ENCODE measurements at regions not wholly inside any gene's neighbourhood (a gene's known extent, or its start where the extent isn't known, plus 50 kb on each side); places are given as distances from the start of the nearest gene placed in this dataset.
"Not testable (repeated sequence)": the region's sequence is repeated elsewhere in the genome, so short reads cannot be mapped to it uniquely, and the experiment has no call there.

DNA sequence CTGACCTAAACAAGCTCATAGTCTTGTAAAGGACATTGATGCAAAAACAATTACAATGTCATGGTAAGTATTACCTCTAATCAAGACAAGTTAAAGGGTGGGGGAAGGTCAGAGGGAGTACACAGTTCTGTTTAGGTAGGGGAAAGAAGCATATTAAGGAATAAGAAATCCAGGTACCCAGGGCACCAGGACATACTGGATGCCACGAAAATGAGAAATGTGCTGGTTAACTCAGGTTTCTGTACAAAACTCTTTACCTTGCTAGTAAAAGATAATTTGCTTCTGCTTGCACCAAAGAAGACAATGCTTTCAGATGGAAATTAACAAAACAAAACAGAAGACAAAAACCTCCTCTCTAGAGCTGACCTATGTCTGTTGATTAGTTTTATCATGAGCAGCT, 70.7 kb upstream of the MED13 start:
- Mint-ChIP-seq H3K4me1 (no peaks in the 10 kb centered on the region), H3K36me3 (peaks cover under 1% of the 10 kb centered on the region), H3K27me3 (peaks cover 31% of the 10 kb centered on the region), H3K9me3 (no peaks in the 10 kb centered on the region), H3K27ac (no peak overlapping the region), H3K4me3 (no peak overlapping the region)
- POLR2A ChIA-PET, result no interaction called here
- no peak for ATAC-seq (ENCODE audit: low read depth)
- DNase-seq, result no peak

DNA sequence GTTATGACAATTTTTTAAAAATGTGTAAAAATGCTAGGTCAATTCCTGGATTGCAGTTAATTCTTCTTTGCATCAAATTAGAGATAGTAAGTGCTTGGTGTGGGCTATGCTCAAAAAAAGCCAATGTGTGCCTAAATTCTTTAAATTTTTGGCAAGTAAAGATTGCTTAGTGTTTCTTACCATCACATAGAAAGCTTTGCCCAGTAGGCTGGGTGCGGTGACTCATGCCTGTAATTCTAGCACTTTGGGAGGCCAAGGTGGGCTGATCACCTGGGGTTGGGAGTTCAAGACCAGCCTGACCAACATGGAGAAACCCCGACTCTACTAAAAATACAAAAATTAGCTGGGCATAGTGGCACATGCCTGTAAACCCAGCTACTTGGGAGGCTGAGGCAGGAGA, 70.0 kb upstream of the MED13 start:
- H3K9me3 Mint-ChIP-seq; H3K4me1 Mint-ChIP-seq; H3K27ac Mint-ChIP-seq; ATAC-seq (ENCODE audit: low read depth); DNase-seq; POLR2A ChIA-PET; H3K36me3 Mint-ChIP-seq; H3K4me3 Mint-ChIP-seq: not testable (repeated sequence)
- H3K27me3 Mint-ChIP-seq, result peaks cover 28% of the 10 kb centered on the region

DNA sequence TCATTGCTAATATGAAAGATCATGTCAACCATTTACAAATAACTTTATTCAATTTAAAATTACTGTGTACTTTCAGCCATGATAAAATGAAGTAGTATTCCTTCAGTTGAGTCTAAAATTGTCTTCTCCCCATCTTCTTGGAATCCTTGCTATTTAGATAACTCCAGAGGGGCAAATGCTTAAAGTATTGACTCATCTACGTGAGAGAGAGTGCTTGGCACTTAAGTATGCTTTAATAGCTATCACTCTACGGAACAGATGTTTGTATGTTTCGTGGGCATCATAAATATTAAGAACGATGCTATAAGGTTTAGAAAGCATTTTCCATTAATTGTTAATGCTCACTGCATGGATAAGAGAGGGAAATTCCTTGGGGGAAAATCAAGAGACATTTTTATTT, 69.3 kb upstream of the MED13 start:
- no peak for ATAC-seq (ENCODE audit: low read depth)
- no peaks in the 10 kb centered on the region for H3K4me1 Mint-ChIP-seq
- H3K4me3 Mint-ChIP-seq, result no peak overlapping the region
- H3K27ac Mint-ChIP-seq, result no peak overlapping the region
- no peaks in the 10 kb centered on the region for H3K9me3 Mint-ChIP-seq
- peaks cover 27% of the 10 kb centered on the region for H3K27me3 Mint-ChIP-seq
- DNase-seq, result no peak
- POLR2A ChIA-PET, result no interaction called here
- no peaks in the 10 kb centered on the region for H3K36me3 Mint-ChIP-seq

DNA sequence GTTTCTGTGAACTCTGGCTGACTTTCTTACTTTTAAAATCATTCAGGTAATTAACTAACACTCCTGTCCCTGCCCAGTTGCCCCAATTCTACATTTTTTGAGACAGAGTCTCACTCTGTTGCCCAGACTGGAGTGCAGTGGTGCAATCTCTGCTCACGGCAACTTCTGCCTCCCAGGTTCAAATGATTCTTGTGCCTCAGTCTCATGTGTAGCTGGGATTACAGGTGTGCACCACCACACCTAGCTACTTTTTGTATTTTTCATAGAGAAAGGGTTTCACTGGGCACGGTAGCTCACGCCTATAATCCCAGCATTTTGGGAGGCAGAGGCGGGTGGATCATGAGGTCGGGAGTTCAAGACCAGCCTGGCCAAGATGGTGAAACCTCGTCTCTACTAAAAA, 66.2 kb upstream of the MED13 start:
- H3K4me3 Mint-ChIP-seq, result not testable (repeated sequence)

DNA sequence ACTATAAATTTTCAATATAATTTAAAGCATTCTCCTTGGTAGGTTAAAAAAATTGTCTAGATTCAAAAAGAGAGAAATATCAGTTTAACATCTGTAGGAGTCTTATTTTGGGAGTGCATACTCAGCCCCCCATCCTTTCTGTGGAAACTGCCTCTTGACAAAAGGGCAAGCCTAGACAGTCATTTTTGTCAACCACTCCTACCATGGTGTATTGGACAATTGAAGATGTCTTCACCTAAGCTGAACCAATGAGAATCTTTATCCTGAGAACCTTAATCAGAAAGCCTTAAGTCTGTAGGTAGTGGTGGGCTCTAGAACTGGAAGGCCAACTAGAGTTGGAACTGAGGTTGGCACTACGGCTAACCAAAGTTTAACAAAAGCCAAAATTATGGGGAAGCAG, 65.7 kb upstream of the MED13 start:
- Mint-ChIP-seq H3K4me1 (peaks cover 6% of the 10 kb centered on the region), H3K36me3 (no peaks in the 10 kb centered on the region), H3K9me3 (no peaks in the 10 kb centered on the region), H3K27ac (no peak overlapping the region), H3K27me3 (peaks cover 16% of the 10 kb centered on the region), H3K4me3 (no peak overlapping the region)
- ATAC-seq (ENCODE audit: low read depth) (no peak), DNase-seq (no peak)
- POLR2A ChIA-PET, result no interaction called here

More for the DNA sequence above, 66.2 kb upstream of the MED13 start:
- H3K27ac Mint-ChIP-seq; H3K36me3 Mint-ChIP-seq; POLR2A ChIA-PET; H3K4me1 Mint-ChIP-seq; ATAC-seq (ENCODE audit: low read depth); H3K9me3 Mint-ChIP-seq; DNase-seq: not testable (repeated sequence)
- peaks cover 17% of the 10 kb centered on the region for H3K27me3 Mint-ChIP-seq

DNA sequence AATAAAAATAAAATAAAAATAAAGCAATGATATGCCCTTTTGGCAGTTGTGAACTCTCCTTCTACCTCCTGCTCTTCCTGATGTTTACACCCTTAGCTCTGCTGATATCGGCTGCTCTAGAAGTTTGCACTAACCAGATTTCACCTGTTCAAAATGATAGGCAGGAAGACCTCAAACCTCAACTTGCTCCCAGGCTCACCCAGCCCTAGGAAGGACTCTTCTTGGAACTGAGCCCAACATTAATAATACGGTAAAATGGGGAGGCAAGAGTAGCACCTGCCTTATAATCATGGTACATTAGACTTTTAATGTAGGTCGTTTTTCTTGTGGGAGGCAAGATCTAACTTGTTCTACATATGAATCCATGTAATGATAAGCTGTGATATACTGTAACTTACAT, 61.2 kb upstream of the MED13 start:
- Mint-ChIP-seq H3K27me3 (peaks cover 27% of the 10 kb centered on the region), H3K9me3 (peaks cover 1% of the 10 kb centered on the region), H3K4me1 (peaks cover 12% of the 10 kb centered on the region), H3K4me3 (no peak overlapping the region), H3K27ac (peak overlapping the region; percentile 56), H3K36me3 (no peaks in the 10 kb centered on the region)
- POLR2A ChIA-PET, result no interaction called here
- ATAC-seq (ENCODE audit: low read depth) (no peak), DNase-seq (no peak)

DNA sequence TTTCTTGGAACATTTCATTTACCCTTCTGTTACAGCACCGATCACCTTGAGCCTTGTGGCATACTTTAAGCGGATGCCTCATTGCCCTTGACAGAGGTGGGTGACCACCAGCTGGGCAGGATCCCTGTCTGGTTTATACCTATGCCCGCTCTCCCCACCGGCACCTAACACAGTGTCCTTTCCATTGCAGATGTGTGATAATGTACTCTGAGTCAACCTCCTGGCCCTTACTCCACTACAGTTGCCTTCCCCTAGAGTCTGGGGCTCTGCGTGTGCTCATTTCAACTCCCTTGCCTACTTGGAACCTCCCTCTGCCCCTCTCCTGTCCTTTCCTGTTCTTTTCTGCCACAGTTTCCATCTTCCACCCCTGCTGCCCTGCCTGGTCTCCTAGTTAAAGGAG, 60.2 kb upstream of the MED13 start:
- POLR2A ChIA-PET, result no interaction called here
- Mint-ChIP-seq H3K27ac (no peak overlapping the region), H3K27me3 (peaks cover 30% of the 10 kb centered on the region), H3K4me3 (no peak overlapping the region), H3K9me3 (peaks cover 2% of the 10 kb centered on the region), H3K4me1 (peaks cover 17% of the 10 kb centered on the region), H3K36me3 (no peaks in the 10 kb centered on the region)
- ATAC-seq (ENCODE audit: low read depth), result no peak
- DNase-seq, result no peak

DNA sequence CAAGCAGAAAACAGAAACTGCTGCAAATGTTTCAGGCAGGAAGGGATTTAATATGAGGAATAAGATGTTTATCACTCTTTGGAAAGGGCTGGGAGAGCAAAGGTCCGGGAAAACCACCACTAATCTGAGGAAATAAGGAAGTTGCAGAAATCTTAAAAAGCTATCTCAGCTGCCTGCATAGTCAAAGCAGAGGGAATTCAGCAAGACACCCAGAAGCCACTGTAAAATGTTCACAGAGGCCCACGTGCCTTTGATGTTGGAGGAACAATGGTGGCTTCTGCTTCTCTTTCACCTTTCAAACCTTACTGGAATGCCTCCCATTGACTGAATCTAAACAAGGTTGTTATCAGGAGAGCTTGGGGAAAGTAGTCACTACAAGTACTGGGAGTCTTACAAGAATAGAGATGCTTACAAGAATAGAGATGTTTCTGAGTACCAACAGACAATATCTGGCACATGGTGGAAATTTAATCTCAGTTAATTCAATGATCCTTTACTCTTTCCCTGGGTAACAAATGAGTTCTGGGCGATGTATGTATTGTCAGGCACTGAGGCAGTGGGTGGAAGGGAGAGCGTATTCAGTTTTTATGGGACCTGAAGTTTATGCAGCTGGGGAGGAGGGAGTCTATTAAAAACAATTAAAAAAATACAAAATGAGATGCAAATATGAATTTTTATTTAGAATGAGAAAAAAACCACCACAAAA, 56.1 kb upstream of the MED13 start:
- POLR2A ChIA-PET, result no interaction called here
- ATAC-seq (ENCODE audit: low read depth), result no peak
- DNase-seq, result no peak
- Mint-ChIP-seq H3K9me3 (peaks cover 2% of the 10 kb centered on the region), H3K4me3 (no peak overlapping the region), H3K36me3 (no peaks in the 10 kb centered on the region), H3K27ac (no peak overlapping the region), H3K27me3 (peaks cover 21% of the 10 kb centered on the region), H3K4me1 (peaks cover 13% of the 10 kb centered on the region)

DNA sequence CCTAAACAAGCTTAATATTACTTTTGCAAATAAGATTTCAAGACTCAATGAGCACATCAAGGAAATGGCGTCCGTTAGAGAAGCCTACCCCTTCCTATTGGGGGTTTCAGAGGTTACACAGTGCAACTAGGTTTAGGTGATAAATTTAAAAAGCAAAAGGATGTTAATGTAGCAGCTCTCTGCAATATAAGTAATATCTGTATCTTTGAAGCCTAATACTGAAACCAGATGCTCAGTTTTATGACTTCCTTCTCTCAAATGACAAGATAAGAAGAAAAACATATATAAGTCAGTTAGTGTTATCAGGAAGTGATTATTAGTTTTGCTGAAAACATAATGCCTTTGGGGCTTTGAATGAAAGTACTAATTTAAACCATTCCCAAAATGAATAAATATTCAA, 54.3 kb upstream of the MED13 start:
- peaks cover 2% of the 10 kb centered on the region for H3K9me3 Mint-ChIP-seq
- ATAC-seq (ENCODE audit: low read depth) (no peak), DNase-seq (no peak)
- no peak overlapping the region for H3K4me3 Mint-ChIP-seq
- POLR2A ChIA-PET, result no interaction called here
- H3K4me1 Mint-ChIP-seq, result peaks cover 8% of the 10 kb centered on the region
- no peaks in the 10 kb centered on the region for H3K36me3 Mint-ChIP-seq
- peaks cover 14% of the 10 kb centered on the region for H3K27me3 Mint-ChIP-seq
- no peak overlapping the region for H3K27ac Mint-ChIP-seq

Measured in activated naive CD8-positive, alpha-beta T cell treated with anti-CD3 and anti-CD28 coated beads, Interleukin-2, amount 10 ng/mL, durations not matched to agents 7 days and 5 days (primary cell).